HG02981 (cell line): ENCODE measurements at regions not wholly inside any gene's neighbourhood (a gene's known extent, or its start where the extent isn't known, plus 50 kb on each side); places are given as distances from the start of the nearest gene placed in this dataset.
"Not testable (repeated sequence)": the region's sequence is repeated elsewhere in the genome, so short reads cannot be mapped to it uniquely, and the experiment has no call there.

Experiments used
- ATAC-seq: cut with Tn5 transposase; IDR thresholded peaks from one replicate; pipeline ENCODE4 v1.9.1; 2021; ENCODE audit warnings: mild to moderate bottlenecking, moderate library complexity; ENCODE audit not compliant: unreplicated experiment

DNA sequence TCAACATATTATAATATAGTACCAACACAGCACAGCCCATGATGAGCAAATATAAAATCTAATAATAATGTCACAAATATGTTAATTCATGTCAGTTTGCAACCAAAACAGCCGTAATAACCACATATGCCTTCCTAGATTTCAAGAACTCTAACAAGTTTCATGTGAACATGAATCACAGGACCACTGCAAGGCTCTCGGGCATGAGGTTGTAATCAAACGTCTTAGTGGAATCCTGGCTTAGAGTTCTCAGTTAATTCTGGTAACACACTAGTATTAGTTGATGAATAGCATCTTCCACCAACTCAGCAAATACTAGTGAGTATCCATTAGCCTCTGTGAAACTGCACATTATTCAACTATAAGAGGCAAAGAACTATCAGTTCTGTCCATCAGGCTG, 379.3 kb upstream of the TENM3 start:
- no peak for ATAC-seq

DNA sequence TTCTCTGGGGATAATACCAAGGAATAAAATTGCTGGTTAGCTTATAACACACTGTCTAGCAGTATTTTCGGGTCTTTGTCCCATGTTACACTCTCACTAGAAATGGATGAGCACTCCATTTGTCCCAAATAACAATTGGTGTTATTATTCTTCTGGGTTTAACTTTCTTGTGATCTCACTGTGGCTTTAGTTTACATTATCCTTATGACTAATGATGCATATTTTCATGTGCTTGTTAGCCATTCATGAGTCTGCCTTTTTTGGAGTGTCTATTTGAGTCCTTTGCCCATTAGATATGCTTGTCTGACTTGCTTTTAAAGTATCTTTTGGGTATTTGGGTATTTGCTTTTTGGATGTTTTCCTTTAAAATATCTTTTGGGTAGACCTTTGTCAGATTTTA, 372.9 kb upstream of the TENM3 start:
- ATAC-seq = no peak

DNA sequence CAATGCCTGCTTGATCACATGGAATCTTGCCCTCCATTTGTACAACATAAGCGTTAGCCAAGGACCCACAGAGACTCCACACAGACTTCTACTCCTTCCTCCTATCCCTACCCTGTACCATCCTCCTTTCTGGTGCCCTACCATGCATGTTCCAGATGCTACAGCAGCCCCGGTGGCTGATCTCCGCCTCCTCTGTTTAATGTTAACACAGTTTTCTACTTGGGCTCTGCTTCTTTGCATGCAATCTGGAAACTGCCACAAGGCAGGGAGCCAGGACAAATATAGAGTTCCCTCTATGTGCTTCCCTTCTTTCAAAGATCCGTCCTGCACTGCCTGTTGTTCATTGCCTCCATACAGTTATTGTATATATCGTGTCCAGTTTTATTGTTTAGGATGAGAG, 368.6 kb upstream of the TENM3 start:
- no peak for ATAC-seq

DNA sequence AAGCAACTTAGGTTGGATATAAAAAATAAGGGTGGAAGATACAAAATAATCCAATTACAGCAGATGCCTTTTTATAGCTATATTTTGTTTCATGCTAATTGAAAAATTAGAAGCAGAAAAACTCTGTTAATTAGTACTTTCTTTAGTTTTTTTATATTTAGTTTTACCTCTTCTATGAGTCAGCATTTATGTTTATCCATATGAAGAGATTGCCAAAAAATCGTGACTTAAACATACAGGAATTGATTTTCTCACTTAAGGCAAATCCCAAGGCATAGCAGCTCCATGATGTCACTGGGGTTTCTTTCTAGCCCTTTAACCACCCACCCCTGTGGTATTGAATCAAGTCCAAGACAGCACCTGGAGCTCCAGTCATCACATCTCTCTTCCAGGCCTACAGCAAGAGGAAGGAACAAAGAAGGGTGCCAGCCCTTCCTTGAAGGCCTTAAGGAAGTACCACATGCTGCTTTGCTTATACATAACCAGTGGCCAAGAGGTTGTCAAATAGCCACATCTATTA, 365.8 kb upstream of the TENM3 start:
- ATAC-seq = no peak

DNA sequence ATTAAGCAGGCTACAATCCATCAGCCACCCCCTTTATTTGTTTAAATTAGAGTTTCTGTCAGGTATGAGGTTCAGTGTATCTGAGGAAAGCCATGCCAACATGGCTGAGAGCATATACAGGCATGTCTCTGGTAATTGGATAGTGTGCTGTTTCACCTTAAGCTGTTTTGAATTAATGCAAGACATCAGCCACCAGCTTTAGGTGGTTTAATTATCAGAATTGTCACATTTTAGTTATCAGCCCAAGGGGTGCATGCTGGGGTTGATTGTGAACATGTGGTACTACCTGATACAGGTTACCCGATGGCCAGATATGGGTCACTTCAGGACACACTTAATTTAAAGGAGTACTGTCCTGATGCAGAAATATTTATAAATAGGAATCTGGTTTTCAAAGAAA, 353.2 kb upstream of the TENM3 start:
- no peak for ATAC-seq

DNA sequence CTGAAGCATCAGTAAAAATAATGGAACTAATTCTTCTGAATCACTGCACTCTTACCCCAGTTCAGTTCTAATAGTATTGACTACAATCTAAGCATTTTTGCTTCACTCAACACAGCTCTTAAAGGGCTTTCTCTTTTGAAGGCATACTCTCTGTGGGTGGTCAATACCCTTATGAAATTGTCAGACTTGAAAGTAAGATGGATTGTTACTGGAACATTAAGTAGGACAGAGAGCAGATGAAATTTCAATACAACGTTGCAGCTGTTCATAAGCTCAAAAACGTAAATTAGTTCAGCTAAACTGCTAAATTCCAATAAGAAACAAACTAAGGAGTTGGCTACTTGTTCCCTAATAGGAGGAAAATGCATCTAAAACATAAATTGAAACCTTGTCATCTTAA, 352.3 kb upstream of the TENM3 start:
- ATAC-seq = no peak

DNA sequence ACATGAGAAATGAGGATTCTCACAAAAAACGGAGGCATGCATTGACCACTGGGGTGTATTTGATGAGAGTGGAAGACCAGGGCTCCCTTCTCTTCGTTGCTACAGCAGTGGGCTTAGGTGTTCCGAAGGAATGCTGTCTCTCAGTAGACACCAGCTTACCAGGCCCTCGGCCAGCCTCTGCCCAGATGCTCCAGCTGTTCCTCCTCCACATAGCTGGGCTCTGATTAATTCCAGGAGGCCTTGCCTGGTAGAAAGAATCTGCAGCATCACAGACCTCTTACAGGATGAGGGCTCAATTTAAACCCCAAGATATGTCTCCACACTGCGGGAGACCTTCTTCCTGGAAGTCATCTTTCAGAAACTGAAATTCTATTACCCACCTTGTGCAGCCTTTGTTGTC, 346.6 kb upstream of the TENM3 start:
- ATAC-seq = no peak

DNA sequence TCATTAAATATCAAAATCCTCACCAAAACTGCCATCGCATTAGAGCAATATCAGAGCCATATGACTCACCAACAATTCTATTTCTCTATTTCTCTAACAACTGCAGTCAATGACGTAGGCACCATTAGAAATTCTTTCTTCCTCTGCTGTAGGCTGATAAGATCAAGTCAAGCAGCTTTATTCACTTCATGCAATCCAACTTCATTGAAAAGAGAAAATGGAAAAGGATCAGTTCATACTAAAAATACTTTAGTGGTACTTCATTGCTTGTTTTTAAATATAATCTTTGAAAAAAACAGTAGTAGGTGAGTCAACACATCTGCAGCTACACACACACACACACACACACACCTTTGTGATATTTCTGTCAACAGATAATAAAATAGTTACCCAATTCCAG, 345.3 kb upstream of the TENM3 start:
- no peak for ATAC-seq

DNA sequence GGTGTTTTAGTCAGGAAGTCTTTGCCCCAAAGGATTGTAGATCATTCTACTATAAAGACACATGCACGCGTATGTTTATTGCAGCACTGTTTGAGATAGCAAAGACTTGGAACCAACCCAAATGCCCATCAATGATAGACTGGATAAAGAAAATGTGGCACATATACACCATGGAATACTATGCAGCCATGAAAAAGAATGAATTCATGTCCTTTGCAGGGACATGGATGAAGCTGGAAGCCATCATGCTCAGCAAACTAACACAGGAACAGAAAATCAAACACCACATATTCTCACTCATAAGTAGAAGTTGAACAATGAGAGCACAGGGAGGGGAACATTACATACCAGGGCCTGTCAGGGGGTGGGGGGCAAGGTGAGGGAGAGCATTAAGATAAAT, 340.8 kb upstream of the TENM3 start:
- ATAC-seq = not testable (repeated sequence)

DNA sequence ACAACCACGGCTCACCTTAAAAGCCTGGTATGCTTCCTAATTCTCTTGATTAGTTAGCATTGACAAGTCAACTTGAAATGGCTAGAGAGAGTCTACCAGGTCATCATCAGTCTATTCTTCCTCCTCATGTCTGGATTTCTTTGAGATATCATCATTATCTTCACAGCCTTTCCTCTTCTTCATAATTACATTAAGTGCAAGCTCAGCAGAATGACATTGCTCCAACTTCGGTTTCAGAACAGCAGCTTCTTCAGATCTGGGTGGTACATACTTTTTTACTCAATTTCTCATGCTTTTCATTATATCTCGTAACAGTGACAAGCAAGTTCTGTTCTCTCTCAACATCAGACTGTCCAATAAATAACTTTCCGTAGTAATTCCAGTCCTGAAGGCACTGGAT, 337.5 kb upstream of the TENM3 start:
- ATAC-seq = no peak

DNA sequence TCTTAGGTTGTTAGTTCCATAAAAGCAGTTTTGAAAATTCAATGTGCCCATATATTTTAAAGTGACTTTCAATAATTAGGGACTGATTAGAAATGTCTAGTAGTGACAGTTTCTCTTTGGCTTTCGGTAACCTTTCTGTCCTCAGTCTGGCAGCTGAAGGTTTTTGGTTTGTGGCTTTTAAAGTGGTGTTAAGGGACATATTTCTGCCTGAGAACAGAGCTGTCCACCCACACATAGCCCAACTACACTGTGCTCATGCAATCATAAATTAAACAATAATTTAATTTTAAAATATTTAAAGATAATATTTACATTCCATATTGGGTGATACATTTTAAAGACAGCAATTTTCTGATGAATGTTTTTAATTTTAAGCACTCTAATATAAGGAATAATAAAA, 335.0 kb upstream of the TENM3 start:
- ATAC-seq = no peak

DNA sequence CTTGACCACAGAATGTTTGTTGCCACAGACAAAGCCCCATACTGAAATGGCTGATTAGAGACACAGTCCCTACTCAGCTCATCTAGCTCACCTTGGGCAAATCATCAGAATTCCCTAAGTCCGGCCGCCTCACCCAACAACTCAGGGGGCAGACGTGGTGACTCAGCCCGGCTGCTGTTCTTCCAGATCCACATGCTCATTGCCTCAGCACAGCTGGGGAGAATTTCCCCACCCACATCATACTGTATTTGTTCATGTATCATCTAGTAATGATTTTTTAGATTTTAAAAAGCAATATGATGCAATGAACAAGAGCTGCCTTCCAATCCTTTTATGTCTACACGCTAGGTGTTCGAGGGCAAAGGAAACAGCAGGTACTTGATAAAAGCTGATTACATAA, 333.8 kb upstream of the TENM3 start:
- ATAC-seq = no peak

DNA sequence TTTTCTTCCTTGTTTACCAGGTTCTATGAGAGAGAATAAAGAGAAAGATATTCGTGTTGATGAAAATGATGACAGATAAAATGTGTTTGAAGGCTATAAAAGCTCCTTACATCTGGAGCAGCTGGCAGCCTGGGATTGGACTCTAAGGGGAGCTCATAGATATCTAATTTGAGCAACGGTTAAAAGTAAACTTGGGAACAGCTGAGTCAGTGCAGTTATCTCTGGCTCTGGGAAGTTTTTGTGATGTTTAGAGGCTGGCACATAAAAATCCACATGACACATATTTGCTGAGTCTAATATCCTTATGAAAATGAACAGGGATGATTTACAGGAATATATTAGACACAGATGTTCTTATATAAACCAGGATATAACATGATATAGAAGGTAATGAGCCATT, 331.8 kb upstream of the TENM3 start:
- ATAC-seq = no peak

DNA sequence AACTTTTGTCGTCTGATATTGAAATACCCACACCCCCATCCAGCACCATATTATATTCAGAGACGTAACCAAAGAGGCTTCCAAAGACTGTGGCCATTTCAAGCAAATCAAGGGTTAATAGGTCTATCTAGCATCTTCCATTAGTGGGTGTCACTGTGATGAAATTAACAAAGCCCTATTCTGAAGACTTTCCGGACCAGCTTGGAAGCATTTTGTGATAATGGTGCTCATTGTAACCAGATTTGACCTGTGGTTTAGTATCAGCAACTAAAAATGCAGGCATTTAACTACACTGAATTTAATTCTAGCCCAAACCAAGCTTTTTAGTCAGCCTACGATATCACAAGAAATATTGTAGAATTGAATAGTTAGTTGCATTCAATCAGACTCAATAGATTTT, 309.7 kb upstream of the TENM3 start:
- ATAC-seq = no peak

DNA sequence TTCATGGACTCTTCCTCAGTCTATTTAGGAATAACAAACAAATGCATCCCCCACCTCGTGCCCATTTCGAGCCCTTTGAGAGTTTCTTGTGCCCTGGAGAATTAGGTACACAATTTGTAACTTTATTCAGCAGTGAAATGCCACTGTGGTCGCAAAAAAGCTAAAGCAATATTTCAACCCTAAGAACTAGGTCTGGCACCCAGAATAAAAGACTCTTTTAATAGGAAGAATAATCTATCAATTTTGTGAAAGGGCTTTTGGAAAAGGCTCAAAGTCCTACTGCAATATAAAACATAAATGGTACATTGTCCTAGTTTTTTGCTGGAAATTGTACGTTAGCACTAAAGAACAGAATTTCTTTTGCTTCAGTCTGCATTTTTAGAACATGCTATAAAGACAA, 304.6 kb upstream of the TENM3 start:
- no peak for ATAC-seq

DNA sequence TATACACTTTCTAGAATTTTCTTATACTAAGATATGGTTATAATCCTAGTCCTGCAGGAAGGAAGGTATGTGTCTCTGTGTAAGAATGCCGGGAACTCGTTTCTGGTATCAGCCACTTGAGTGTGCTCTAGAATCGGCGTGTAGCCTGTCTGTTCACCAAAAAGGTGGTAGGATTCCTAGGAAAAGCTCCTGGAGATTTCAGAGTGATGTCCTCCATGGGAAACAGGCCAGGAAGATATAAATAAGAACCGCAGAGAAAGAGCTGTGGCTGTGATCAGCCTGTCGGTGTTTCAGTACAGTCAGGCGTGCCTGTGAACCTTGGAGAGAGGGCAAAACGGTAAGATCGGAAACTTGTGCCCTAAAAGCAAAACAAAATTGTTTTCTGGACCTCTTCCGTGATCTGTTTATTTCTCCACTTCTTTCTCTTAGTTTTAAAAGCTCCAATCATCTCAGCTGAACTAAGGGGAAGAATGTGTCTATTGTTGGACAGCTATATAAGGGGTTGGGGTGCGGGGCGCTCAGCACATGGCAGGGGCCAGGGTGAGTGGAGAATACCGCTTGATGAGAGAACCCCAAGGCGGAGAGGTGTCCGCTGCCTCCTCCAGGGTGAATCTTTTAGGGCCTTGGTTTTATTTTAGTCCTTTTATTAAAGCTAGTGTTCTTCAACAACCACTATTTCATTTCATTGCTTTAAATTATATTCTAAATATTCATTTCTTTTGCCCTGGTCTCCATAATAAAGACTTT, 303.8 kb upstream of the TENM3 start:
- ATAC-seq = no peak

DNA sequence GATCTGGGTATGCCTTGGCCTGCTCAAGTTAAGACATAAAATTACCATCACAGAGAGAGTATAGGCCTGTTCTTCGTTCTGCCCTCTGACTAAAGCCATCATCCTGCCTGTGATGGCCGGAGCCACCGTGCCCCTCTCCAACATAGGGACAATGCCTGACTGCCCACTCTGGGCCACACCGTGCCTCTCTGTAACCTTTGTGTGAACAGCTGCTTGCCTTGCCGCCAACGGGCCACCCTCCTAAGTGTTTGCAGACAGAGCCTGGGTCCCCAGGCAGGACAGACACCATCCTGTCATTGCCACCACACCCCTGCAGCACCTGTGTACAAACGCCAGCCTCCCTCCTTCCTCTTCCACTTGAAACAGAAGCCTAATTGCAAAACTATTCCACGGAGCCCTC, 298.7 kb upstream of the TENM3 start:
- no peak for ATAC-seq

DNA sequence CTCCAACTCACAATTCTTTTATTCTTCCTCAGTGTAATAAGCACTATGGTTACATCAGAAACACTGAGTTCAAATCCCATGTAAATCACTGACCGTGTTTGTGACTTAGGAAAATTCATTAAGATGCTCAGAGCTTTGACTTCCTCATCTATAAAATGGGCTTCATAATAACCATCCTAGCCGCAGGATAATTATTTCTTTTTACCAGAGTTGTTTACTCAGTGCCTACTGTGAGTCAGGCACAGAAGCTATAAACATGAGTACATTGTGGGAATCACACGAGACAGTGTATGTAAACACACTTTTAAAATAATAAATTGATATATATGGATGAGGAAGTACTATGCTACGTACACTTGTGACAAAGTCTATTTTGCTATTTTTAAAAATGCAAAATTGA, 296.3 kb upstream of the TENM3 start:
- ATAC-seq = no peak

DNA sequence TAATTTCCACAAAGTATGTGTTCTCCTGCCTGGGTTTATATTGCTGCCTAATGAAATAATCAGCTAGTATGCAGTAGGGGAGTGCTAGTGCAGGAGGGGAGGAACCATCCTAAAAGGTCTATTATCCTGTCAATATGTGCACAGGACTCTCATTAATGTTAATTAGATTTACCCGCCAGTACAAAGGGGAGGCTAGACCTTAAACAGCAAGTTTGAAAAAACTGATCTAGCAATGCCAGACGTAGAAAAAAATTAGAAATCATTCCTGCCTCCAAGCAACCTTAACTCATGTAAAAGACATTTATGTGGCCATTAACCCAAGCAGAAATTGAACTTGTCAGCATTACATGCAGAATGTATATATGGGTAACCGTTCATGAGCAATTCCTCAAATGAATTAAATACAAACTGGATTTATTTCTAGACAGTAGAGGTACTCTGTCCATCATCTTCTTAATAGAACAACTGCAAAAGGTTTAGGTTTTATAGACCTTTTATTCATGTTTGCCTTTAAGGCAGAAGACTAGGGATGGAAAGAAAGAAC, 294.3 kb upstream of the TENM3 start:
- ATAC-seq = no peak

DNA sequence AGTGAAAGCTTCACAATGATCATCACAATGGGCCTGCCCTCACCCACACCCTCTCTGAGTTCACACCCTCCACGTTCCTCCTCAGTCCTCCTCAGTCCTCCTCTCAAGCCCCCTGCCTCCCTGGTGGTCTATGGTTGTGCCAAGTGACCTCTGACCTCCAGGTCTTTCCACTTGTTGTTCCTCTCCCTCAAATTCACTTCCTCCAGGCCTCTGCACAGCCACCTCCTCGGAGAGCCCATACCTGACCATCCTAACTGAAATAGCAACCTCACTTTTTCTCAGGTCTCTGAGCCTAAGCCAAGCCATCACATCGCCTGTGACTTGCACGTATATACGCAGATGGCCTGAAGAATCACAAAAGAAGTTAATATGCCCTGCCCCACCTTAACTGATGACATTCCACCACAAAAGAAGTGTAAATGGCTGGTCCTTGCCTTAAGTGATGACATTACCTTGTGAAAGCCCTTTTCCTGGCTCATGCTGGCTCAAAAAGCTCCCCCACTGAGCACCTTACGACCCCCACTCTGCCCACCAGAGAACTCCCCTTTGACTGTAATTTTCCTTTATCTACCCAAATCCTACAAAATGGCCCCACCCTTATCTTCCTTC, 293.4 kb upstream of the TENM3 start:
- no peak for ATAC-seq

DNA sequence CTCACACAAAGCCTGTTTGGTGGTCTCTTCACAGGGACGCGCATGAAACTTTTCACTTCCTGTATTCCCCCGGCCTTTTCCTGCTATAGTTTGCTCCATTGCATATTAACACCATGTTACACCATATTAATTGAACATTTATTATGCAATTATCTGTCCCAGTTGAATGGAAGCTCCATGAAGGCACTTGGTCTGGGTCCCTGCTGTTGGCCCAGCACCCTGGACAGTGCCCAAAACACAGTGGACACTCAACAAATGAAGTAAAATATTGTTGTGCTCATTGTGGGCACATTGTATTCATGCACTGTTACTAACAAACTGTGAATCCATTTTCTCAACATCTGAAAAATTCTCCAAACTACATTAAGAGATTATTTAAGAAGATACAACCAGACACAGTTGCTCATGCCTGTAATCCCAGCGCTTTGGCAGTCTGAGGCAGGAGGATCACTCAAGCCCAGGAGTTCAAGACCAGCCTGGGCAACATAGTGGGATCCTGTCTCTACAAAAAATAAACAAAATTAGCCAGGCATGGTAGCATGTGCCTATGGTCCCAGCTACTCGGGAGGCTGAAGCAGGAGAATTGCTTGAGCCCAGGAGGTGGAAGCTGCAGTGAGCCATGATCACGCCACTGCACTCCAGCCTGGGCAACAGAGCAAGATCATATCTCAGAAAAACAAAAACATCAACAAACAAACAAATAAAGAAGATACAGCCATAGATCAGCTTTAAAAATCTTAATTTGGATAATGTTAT, 292.7 kb upstream of the TENM3 start:
- no peak for ATAC-seq

DNA sequence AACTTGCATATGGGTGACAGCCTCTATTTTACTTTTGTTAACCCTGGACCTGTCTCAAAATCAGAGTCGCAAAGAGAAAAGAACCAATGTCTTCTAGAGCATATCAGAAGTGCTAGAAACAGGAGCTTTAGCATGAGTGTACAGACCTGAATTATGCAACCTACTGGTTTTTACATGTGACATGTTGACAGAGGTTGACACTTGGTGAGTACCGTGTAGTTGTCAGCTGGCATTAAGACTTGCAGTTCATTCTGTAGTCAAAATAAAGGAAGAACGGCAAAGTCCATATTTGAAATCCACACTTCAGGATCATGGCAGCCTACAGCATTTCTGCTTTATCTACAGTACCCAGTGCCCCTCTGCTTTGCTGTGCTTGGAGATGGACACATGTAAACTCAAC, 291.9 kb upstream of the TENM3 start:
- ATAC-seq = no peak
